ENCODE measurements at regions not wholly inside any gene's neighbourhood (a gene's known extent, or its start where the extent isn't known, plus 50 kb on each side); places are given as distances from the start of the nearest gene placed in this dataset.

DNA sequence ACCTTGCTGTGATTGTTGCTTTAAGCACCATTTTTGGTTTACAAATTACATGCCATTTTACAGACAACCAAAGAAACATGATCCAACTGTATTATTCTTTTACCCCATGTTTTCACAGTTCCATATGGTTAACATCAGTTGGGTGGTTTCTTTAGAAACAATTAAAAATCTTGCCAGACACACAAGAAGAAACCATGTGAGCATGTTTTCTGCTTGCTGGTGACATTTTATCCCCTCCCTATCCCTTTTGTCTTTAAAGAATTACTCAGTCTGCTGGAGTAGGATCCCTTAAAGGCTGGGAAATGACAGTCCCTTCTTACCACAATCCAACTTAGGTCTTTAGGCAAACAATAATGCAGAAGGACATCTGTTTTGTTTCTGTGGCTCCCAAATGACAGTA lies 121.8 kb upstream of the PLXNC1 start:
- CTCF ChIA-PET: no interaction called here
- no peak for DNase-seq (ENCODE audit: low read depth, low spot score)
- POLR2A ChIA-PET: no interaction called here
- H3K4me3 ChIP-seq (ENCODE audit: low read depth, low read length): no peak overlapping the region
- TF ChIP-seq CTCF (IDR thresholded peaks at IDR 0.05; ENCODE audit: insufficient read depth, low read length, missing control alignments): no peak

GRCh38 chr12:94027561-94027960 lies 120.8 kb upstream of the PLXNC1 start:
- H3K4me3 ChIP-seq (ENCODE audit: low read depth, low read length): no peak overlapping the region
- no peak for TF ChIP-seq CTCF (IDR thresholded peaks at IDR 0.05; ENCODE audit: insufficient read depth, low read length, missing control alignments)
- no peak for DNase-seq (ENCODE audit: low read depth, low spot score)
- POLR2A ChIA-PET: no interaction called here
- CTCF ChIA-PET: interaction anchor here (0.9 kb wide), 1 partner anchor 17 kb away, joined by 3 read pairs; no protein-coding TSS in a partner anchor

DNA sequence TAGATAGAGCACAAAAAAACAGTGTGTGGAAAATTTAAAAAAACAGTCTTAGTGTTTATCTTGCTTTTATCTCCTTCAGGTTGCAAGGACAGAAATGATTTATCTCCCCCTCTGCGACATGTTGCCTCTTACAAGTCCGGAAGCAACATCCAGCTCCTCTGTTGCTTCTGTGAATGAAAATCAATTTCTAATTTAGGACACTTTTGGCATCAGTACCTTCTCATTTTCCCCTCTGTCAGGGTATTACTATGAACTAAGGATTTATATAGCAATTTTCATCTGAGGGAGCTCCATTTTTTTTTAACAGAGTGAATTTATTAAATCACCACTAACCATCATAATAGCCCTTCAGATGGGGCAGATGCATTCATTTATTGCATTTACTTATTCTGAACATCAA lies 116.6 kb upstream of the PLXNC1 start:
- TF ChIP-seq CTCF (IDR thresholded peaks at IDR 0.05; ENCODE audit: insufficient read depth, low read length, missing control alignments): no peak
- POLR2A ChIA-PET: no interaction called here
- CTCF ChIA-PET: no interaction called here
- no peak overlapping the region for H3K4me3 ChIP-seq (ENCODE audit: low read depth, low read length)
- no peak for DNase-seq (ENCODE audit: low read depth, low spot score)

DNA sequence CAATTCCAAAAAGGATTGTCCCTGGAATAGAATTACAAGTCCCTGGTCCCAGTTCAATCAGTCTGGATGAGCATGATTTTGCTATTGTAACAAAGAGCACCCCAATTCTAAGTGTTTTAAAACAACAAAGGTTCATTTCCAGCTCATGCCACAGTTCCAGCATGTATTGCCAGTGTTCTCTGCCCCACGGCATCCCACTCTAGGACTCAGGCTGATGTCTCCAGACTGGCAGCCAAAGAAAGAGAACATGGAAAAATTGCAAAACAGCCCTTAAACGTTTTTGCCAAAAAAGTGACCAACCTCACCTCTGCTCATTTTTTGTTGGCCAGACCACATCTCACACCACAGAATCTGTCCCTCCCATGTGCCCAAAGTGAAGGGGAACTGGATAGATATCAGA lies 116.0 kb upstream of the PLXNC1 start:
- TF ChIP-seq CTCF (IDR thresholded peaks at IDR 0.05; ENCODE audit: insufficient read depth, low read length, missing control alignments): no peak
- ChIA-PET CTCF (interaction anchor here (1.4 kb wide), 1 partner anchor 10 kb away, joined by 4 read pairs; no protein-coding TSS in a partner anchor), POLR2A (no interaction called here)
- no peak for DNase-seq (ENCODE audit: low read depth, low spot score)
- H3K4me3 ChIP-seq (ENCODE audit: low read depth, low read length): no peak overlapping the region

DNA sequence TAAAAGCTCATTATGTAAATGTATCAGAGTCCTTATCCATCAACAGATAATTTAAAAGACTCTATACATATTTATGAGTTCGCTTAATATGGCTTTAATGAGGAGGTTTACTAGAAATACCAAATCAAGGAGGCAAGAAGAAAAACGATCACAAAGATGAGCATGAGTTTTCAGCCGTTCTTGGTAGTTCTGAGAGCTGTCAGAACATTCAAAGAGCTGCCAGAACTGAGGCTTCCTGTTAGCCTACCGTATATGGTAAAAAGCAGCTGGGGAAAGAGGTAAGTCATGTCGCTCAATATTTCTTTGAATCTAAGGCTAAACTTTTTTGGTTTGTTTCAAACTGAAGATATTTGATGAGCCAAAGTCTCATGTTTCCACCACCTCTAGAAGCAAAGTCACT lies 115.3 kb upstream of the PLXNC1 start:
- H3K4me3 ChIP-seq (ENCODE audit: low read depth, low read length): no peak overlapping the region
- CTCF ChIA-PET: interaction anchor here (1.0 to 1.4 kb wide), 2 partner anchors 10 to 42 kb away, joined by 3 to 4 read pairs; no protein-coding TSS in a partner anchor
- POLR2A ChIA-PET: no interaction called here
- no peak for TF ChIP-seq CTCF (IDR thresholded peaks at IDR 0.05; ENCODE audit: insufficient read depth, low read length, missing control alignments)
- DNase-seq (ENCODE audit: low read depth, low spot score): no peak

GRCh38 chr12:94033784-94034183 lies 114.6 kb upstream of the PLXNC1 start:
- ChIA-PET CTCF (interaction anchor here (1.0 to 1.4 kb wide), 2 partner anchors 11 to 42 kb away, joined by 3 to 4 read pairs; no protein-coding TSS in a partner anchor), POLR2A (no interaction called here)
- TF ChIP-seq CTCF (IDR thresholded peaks at IDR 0.05; ENCODE audit: insufficient read depth, low read length, missing control alignments): no peak
- no peak overlapping the region for H3K4me3 ChIP-seq (ENCODE audit: low read depth, low read length)
- DNase-seq (ENCODE audit: low read depth, low spot score): no peak

All from AG04449 (cell line).